Peyer's patch (tissue), 4 donors: ENCODE measurements at regions not wholly inside any gene's neighbourhood (a gene's known extent, or its start where the extent isn't known, plus 50 kb on each side); places are given as distances from the start of the nearest gene placed in this dataset.

Source experiments
- DNase-seq, 3 donors: peaks; one replicate each; pipeline ENCODE4 v3.0.0-alpha.2; 2017 to 2019
- H3K27ac ChIP-seq, 4 donors: fragments of 200-600 bp; sonication (generic); one replicate each; pipeline ENCODE4 v1.5.1; 2016 to 2019
- H3K27me3 ChIP-seq, 2 donors: fragments of 200-600 bp; sonication (generic); one replicate each; pipeline ENCODE4 v1.5.1; 2019
- H3K36me3 ChIP-seq, 3 donors: fragments of 200-600 bp; sonication (generic); one replicate each; pipeline ENCODE4 v1.5.1; 2016 to 2019
- H3K4me1 ChIP-seq, 4 donors: fragments of 200-600 bp; sonication (generic); one replicate each; pipeline ENCODE4 v1.5.1; 2016 to 2019
- H3K4me3 ChIP-seq, 4 donors: fragments of 200-600 bp; sonication (generic); 1 replicate in 3 of 4; 2 replicates in 1 of 4; pipeline ENCODE4 v1.5.1; 2016 to 2019; ENCODE audit warnings: mild to moderate bottlenecking in 1 of 4
- H3K9me3 ChIP-seq, 4 donors: fragments of 200-600 bp; sonication (generic); one replicate each; pipeline ENCODE4 v1.5.1; 2016 to 2019; ENCODE audit warnings: mild to moderate bottlenecking in 1 of 4
- POLR2A ChIP-seq, 2 donors: fragments of 450-650 bp; IDR thresholded peaks; one replicate each; pipeline ENCODE4 v1.5.1; 2017; ENCODE audit warnings: antibody characterized with exemption in 2 of 2, mild to moderate bottlenecking in 2 of 2, moderate library complexity in 2 of 2
- TF ChIP-seq, protein P1 (sequence below), 6 experiments: fragments of 450-650 bp in 4 of 6; fragments of 200-600 bp in 2 of 6; sonication (generic) in 1 of 6; IDR thresholded peaks; one replicate each; pipeline ENCODE4 v1.5.1; 2017 to 2019; ENCODE audit warnings: antibody characterized with exemption in 6 of 6, mild to moderate bottlenecking in 3 of 6, moderate library complexity in 1 of 6

DNA sequence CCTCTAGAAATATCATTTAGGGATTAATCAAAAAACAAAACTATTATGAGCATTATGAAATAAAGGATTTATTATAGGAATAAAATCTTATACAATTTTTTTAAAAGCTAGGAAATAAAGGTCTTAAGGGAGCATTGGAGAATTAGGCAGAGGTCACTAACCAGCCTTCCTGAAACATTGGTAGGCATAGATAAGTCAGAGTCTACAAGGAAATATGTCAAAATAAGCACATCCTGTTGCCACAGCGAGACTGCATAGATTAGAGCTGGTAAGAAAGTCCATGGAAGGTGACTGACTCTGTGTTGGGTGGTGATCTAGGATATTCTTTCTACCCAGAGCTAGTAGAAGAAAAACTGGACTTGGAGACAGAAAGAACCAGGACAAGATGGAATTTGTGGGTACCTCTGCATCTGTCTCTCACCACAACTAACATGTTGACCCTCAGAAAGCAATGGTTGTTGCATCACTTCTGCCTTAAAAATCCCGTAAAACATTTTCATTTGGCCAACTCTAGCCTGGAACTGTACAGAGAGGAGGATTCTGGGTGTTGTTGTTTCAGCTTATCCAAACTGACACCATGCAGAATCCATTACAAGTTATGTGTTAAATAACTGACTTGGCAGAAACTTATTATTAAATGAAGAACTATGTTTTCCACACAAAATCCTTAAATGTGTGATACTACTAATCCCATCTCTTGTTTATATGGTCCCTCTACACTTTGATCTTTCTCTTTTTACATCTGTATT, 77.1 kb downstream of the FBXO5 start:
- no peaks in the 10 kb centered on the region for H3K36me3 ChIP-seq
- no peak for DNase-seq
- H3K4me3 ChIP-seq, result no peak overlapping the region
- H3K9me3 ChIP-seq, result no peaks in the 10 kb centered on the region
- no peaks in the 10 kb centered on the region for H3K4me1 ChIP-seq
- no peaks in the 10 kb centered on the region for H3K27me3 ChIP-seq
- TF ChIP-seq, protein P1, sequence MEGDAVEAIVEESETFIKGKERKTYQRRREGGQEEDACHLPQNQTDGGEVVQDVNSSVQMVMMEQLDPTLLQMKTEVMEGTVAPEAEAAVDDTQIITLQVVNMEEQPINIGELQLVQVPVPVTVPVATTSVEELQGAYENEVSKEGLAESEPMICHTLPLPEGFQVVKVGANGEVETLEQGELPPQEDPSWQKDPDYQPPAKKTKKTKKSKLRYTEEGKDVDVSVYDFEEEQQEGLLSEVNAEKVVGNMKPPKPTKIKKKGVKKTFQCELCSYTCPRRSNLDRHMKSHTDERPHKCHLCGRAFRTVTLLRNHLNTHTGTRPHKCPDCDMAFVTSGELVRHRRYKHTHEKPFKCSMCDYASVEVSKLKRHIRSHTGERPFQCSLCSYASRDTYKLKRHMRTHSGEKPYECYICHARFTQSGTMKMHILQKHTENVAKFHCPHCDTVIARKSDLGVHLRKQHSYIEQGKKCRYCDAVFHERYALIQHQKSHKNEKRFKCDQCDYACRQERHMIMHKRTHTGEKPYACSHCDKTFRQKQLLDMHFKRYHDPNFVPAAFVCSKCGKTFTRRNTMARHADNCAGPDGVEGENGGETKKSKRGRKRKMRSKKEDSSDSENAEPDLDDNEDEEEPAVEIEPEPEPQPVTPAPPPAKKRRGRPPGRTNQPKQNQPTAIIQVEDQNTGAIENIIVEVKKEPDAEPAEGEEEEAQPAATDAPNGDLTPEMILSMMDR (IDR thresholded peaks at IDR 0.05), result no peak
- TF ChIP-seq POLR2A (IDR thresholded peaks at IDR 0.05), result no peak
- no peak overlapping the region for H3K27ac ChIP-seq

DNA sequence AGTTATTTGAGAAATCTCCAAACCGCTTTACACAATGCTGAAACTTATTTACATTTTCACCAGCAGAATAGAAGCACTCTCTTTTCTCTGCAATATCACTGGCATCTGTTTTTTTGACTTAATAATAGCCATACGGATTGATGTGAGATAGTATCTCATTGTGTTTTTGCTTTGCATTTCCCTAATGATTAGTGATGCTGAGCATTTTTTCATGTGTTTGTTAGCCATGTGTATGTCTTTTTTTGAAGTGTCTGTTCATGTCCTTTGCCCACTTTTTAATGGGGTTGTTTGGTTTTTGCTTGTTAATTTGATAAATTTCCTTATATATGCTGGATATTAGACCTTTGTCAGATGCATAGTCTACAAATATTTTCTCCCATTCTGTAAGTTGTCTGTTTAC, 73.6 kb downstream of the FBXO5 start:
- Histone ChIP-seq H3K9me3 (no peaks in the 10 kb centered on the region), H3K27me3 (no peaks in the 10 kb centered on the region), H3K27ac (no peak overlapping the region), H3K4me1 (no peaks in the 10 kb centered on the region), H3K36me3 (no peaks in the 10 kb centered on the region), H3K4me3 (no peak overlapping the region)
- TF ChIP-seq, protein P1 (IDR thresholded peaks at IDR 0.05), result no peak
- TF ChIP-seq POLR2A (IDR thresholded peaks at IDR 0.05), result no peak
- DNase-seq, result no peak

DNA sequence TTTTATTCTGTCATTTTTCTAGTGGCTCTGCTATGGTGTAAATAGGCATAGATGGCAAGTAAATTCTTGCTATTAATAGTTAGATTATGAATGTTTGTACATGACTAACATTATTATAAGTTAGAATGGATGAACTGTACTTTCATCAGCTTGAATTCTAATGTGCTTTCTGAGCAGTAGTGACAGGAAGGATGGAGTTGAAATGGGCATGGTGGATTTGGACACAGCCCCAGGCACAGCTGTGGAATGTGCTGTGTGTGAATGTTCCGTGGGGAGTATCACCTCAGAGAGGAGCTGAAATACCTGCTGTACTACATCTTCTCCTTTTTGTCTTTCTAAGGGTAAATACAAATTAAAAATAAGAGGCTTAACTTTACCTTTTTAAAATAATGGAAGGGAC, 66.8 kb downstream of the FBXO5 start:
- Histone ChIP-seq H3K27me3 (no peaks in the 10 kb centered on the region), H3K4me3 (no peak overlapping the region), H3K36me3 (no peaks in the 10 kb centered on the region), H3K4me1 (no peaks in the 10 kb centered on the region), H3K27ac (no peak overlapping the region), H3K9me3 (no peaks in the 10 kb centered on the region)
- no peak for TF ChIP-seq POLR2A (IDR thresholded peaks at IDR 0.05)
- TF ChIP-seq, protein P1 (IDR thresholded peaks at IDR 0.05), result no peak
- DNase-seq, result no peak

DNA sequence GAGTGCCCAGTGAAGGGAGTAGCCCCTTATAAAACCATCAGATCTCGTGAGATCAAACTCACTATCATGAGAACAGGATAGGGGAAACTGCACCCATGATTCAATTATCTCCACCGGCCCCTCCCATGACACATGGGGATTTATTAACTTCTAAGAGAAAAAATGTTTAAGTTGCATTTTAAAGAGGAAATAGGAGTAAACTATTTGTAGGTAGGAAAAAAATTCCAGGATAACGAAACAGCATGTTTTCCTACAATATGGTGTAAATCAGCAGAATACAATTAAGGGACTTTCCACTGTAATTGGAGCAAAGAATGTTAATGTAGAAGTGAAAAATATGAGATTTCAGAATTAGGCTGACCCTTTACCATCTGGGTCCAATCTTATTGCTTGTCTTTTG, 63.9 kb downstream of the FBXO5 start:
- H3K9me3 ChIP-seq, result no peaks in the 10 kb centered on the region
- no peaks in the 10 kb centered on the region for H3K36me3 ChIP-seq
- no peak overlapping the region for H3K4me3 ChIP-seq
- no peak for DNase-seq
- no peak overlapping the region for H3K27ac ChIP-seq
- TF ChIP-seq POLR2A (IDR thresholded peaks at IDR 0.05), result no peak
- TF ChIP-seq, protein P1 (IDR thresholded peaks at IDR 0.05), result no peak
- H3K27me3 ChIP-seq, result no peaks in the 10 kb centered on the region
- no peaks in the 10 kb centered on the region for H3K4me1 ChIP-seq

DNA sequence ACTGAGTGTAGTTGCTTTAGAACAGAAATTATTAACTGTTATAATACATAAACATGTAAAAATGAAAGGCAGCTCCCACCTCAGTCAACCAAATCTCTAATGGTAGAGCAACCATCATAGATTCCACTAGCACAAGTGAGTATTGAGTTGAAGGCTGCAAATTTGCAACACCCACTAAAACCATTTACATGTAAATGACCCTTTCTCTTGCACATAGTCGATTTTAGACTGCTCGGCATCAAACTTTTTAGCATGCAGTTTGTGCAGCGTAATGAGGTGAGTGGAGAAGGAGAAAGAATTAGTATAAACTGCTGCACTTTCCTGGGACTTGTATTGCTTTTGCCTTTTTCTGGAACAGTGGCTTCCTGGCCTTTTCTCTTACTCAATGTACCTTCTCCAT, 62.8 kb downstream of the FBXO5 start:
- Histone ChIP-seq H3K36me3 (no peaks in the 10 kb centered on the region), H3K27ac (no peak overlapping the region), H3K4me1 (no peaks in the 10 kb centered on the region), H3K9me3 (no peaks in the 10 kb centered on the region), H3K4me3 (no peak overlapping the region), H3K27me3 (no peaks in the 10 kb centered on the region)
- DNase-seq, result no peak
- TF ChIP-seq, protein P1 (IDR thresholded peaks at IDR 0.05), result no peak
- no peak for TF ChIP-seq POLR2A (IDR thresholded peaks at IDR 0.05)
